H1 (cell line): ENCODE measurements at regions not wholly inside any gene's neighbourhood (a gene's known extent, or its start where the extent isn't known, plus 50 kb on each side); places are given as distances from the start of the nearest gene placed in this dataset.

Source experiments
- CBX5 ChIP-seq: fragments of 300-800, 300-1000 bp; sonication (generic); IDR thresholded peaks from 2 replicates; pipeline ENCODE4 v1.7.1; 2016; ENCODE audit warnings: antibody characterized with exemption, low read length, low read depth
- CHD7 ChIP-seq: fragments of 300-600 bp; sonication (generic); IDR thresholded peaks from 2 replicates; pipeline ENCODE4 v1.7.1; 2012; ENCODE audit warnings: low read length, moderate library complexity, mild to moderate bottlenecking, inconsistent platforms; ENCODE audit not compliant: insufficient replicate concordance
- E2F6 ChIP-seq: IDR thresholded peaks from 2 replicates; pipeline ENCODE4 v1.6.1; 2012; ENCODE audit warnings: inconsistent platforms
- JUN ChIP-seq: IDR thresholded peaks from 2 replicates; pipeline ENCODE4 v1.6.1; 2011; ENCODE audit warnings: low read depth, mild to moderate bottlenecking, improper control_type of control experiment, low read length
- RNF2 ChIP-seq: fragments of 200-900, 300-1000 bp; sonication (generic); IDR thresholded peaks from 2 replicates; pipeline ENCODE4 v1.7.1; 2016; ENCODE audit warnings: borderline replicate concordance, low read depth, mild to moderate bottlenecking, antibody characterized with exemption, low read length; ENCODE audit not compliant: poor library complexity, severe bottlenecking; ENCODE audit errors: missing control alignments
- SIN3A ChIP-seq, 2 experiments: IDR thresholded peaks in 1 of 2; conservative IDR thresholded peaks in 1 of 2; 2 replicates each; pipeline ENCODE4 v1.6.1; 2011 to 2012; ENCODE audit warnings: low read length in 2 of 2, improper control_type of control experiment in 1 of 2, low read depth in 1 of 2, mild to moderate bottlenecking in 1 of 2

GRCh38 chr4:20625426-20625825 is 74.8 kb upstream of the PACRGL start (continued):
- no peak for TF ChIP-seq CHD7
- no peak for TF ChIP-seq CBX5
- no peak for TF ChIP-seq SIN3A (conservative IDR thresholded peaks at IDR 0.05 in 1 of 2, IDR thresholded peaks at IDR 0.05 in 1 of 2; ENCODE audit: low read depth in 1 of 2, low read length in 2 of 2)
- TF ChIP-seq JUN, result no peak
- no peak for TF ChIP-seq RNF2
- TF ChIP-seq E2F6, result no peak
